ENCODE measurements at regions not wholly inside any gene's neighbourhood (a gene's known extent, or its start where the extent isn't known, plus 50 kb on each side); places are given as distances from the start of the nearest gene placed in this dataset.

- Histone ChIP-seq H3K9me3 (ENCODE audit: insufficient read depth in 2 of 2, low read depth in 1 of 2, low read length in 1 of 2) (no peaks in the 10 kb centered on the region), H3K4me2 (ENCODE audit: insufficient read depth in 1 of 2, low read depth in 2 of 2, low read length in 2 of 2) (no peak overlapping the region), H3K4me3 (ENCODE audit: extremely low read depth in 1 of 4, insufficient read depth in 2 of 4, low read depth in 3 of 4, low read length in 4 of 4) (no peak overlapping the region), H3K14ac (ENCODE audit: insufficient read length) (no peak overlapping the region), H3K56ac (replicated peaks; ENCODE audit: insufficient read length, low read depth, low read length) (no peak overlapping the region), H3K23me2 (ENCODE audit: low read depth, low read length) (no peaks in the 10 kb centered on the region), H2AK5ac (ENCODE audit: low read depth, low read length) (no peak overlapping the region), H2BK15ac (ENCODE audit: low read length) (no peak overlapping the region), H3K27me3 (replicated peaks in 1 of 4; ENCODE audit: control insufficient read depth in 3 of 4, extremely low read depth in 1 of 4, insufficient read depth in 3 of 4, low read length in 3 of 4) (no peaks in the 10 kb centered on the region), H2BK20ac (ENCODE audit: low read length) (no peak overlapping the region), H3K4me1 (replicated peaks in 1 of 4; ENCODE audit: control insufficient read depth in 3 of 4, insufficient read depth in 4 of 4, low read length in 3 of 4) (no peaks in the 10 kb centered on the region; a peak in 2 of 7 replicates), H4K8ac (ENCODE audit: extremely low read depth, insufficient read depth, low read length) (no peak overlapping the region), H4K20me1 (replicated peaks in 1 of 2; ENCODE audit: control insufficient read depth in 1 of 2, insufficient read depth in 2 of 2, low read length in 2 of 2) (no peaks in the 10 kb centered on the region), H3K4ac (replicated peaks; ENCODE audit: insufficient read length, low read depth, low read length) (no peak overlapping the region), H2AFZ (ENCODE audit: low read length) (no peak overlapping the region), H4K91ac (replicated peaks; ENCODE audit: insufficient read length, low read length) (no peak overlapping the region), H3K18ac (ENCODE audit: extremely low read depth, low read length) (no peak overlapping the region), H3K27ac (ENCODE audit: low read depth, low read length) (no peak overlapping the region), H4K5ac (ENCODE audit: insufficient read length, low read depth, low read length) (no peak overlapping the region), H2BK5ac (ENCODE audit: low read depth, low read length) (no peak overlapping the region), H3K9ac (replicated peaks in 1 of 4; ENCODE audit: extremely low read depth in 1 of 4, low read depth in 3 of 4, low read length in 3 of 4) (no peak overlapping the region), H3K79me1 (ENCODE audit: low read depth, low read length) (no peaks in the 10 kb centered on the region), H3K23ac (ENCODE audit: insufficient read length) (no peak overlapping the region), H3K79me2 (ENCODE audit: control insufficient read depth in 1 of 2, insufficient read depth in 2 of 2, low read length in 2 of 2) (no peaks in the 10 kb centered on the region), H3K36me3 (ENCODE audit: control insufficient read depth in 2 of 4, insufficient read depth in 4 of 4, low read length in 3 of 4) (no peaks in the 10 kb centered on the region), H2BK12ac (ENCODE audit: low read depth, low read length) (no peak overlapping the region), H2BK120ac (replicated peaks; ENCODE audit: low read depth, low read length) (no peak overlapping the region)
- DNase-seq (ENCODE audit: low read depth in 1 of 2, low spot score in 2 of 2) (no peak), FAIRE-seq (no peak)
- POLR2A ChIA-PET (ENCODE audit: partially characterized antibody): no interaction called here
- WGBS, 2 experiments (ENCODE audit: extremely low coverage in 1 of 2, insufficient coverage in 1 of 2, insufficient read length in 1 of 2, insufficient replicate concordance in 2 of 2, low coverage in 1 of 2, low lambda C conversion rate in 2 of 2, missing lambda C conversion rate in 1 of 2): 100% methylated on average over 1 of the region's 1 CpG; no CpG with 5 or more reads in 1 of the 2 experiments
- CTCF ChIA-PET (ENCODE audit: partially characterized antibody): no interaction called here
- TF ChIP-seq CHD2 (IDR thresholded peaks at IDR 0.05; ENCODE audit: low read length) (no peak), CHD1 (IDR thresholded peaks at IDR 0.05; ENCODE audit: low read depth, low read length) (no peak), SP2 (IDR thresholded peaks at IDR 0.05; ENCODE audit: low read length) (no peak), CREB1 (IDR thresholded peaks at IDR 0.05) (no peak), TAF1 (IDR thresholded peaks at IDR 0.05; ENCODE audit: low read depth, low read length) (no peak), SP1 (IDR thresholded peaks at IDR 0.05; ENCODE audit: low read depth, low read length) (no peak), EGR1 (IDR thresholded peaks at IDR 0.05; ENCODE audit: borderline replicate concordance, low read depth, low read length) (no peak), RFX5 (IDR thresholded peaks at IDR 0.05; ENCODE audit: borderline replicate concordance, low read depth, low read length) (no peak), ASH2L (IDR thresholded peaks at IDR 0.05; ENCODE audit: low read length) (no peak), EP300 (IDR thresholded peaks at IDR 0.05; ENCODE audit: borderline replicate concordance in 1 of 2, low read depth in 2 of 2, low read length in 2 of 2) (no peak), CTCF (IDR thresholded peaks at IDR 0.05; ENCODE audit: control extremely low read depth in 1 of 3, insufficient read depth in 1 of 3, low read depth in 1 of 3, low read length in 3 of 3) (no peak), HDAC6 (IDR thresholded peaks at IDR 0.05; ENCODE audit: low read depth, low read length) (no peak), ATF3 (IDR thresholded peaks at IDR 0.05; ENCODE audit: insufficient read depth, low read depth, low read length) (no peak)
Measured at GRCh38 chr1:116460261-116460660, 87.2 kb downstream of the ATP1A1 start.
